Neural cell (in vitro differentiated cells): ENCODE measurements at regions not wholly inside any gene's neighbourhood (a gene's known extent, or its start where the extent isn't known, plus 50 kb on each side); places are given as distances from the start of the nearest gene placed in this dataset.

Experiments used
- H2AFZ ChIP-seq: fragments of 200-600, 300-800 bp; sonication (generic), shearing (Covaris generic); 2 replicates; pipeline ENCODE4 v1.6.0; 2014; ENCODE audit warnings: low read depth, mild to moderate bottlenecking, antibody characterized with exemption, low read length, moderate library complexity
- H3F3A ChIP-seq: fragments of 200-600 bp; shearing (Covaris generic); 2 replicates; pipeline ENCODE4 v1.6.1; 2016; ENCODE audit warnings: mild to moderate bottlenecking, moderate library complexity, mixed read lengths, antibody characterized with exemption, low read length; ENCODE audit not compliant: insufficient read depth, poor library complexity, severe bottlenecking
- H3K27ac ChIP-seq: fragments of 200-600, 300-800 bp; sonication (generic), shearing (Covaris generic); 2 replicates; pipeline ENCODE4 v1.5.1; 2014; ENCODE audit warnings: mild to moderate bottlenecking, low read length, moderate library complexity
- H3K27me3 ChIP-seq: fragments of 300-800, 200-600 bp; sonication (generic), shearing (Covaris generic); 2 replicates; pipeline ENCODE4 v1.6.0; 2014; ENCODE audit warnings: mild to moderate bottlenecking, low read depth, low read length, moderate library complexity; ENCODE audit not compliant: insufficient read depth
- H3K36me3 ChIP-seq: fragments of 300-800, 200-600 bp; sonication (generic), shearing (Covaris generic); 2 replicates; pipeline ENCODE4 v1.5.1; 2014; ENCODE audit warnings: mild to moderate bottlenecking, antibody characterized with exemption, low read length, moderate library complexity; ENCODE audit not compliant: insufficient read depth
- H3K4me2 ChIP-seq: fragments of 300-800, 200-600 bp; sonication (generic), shearing (Covaris generic); 2 replicates; pipeline ENCODE4 v1.6.0; 2014; ENCODE audit warnings: mild to moderate bottlenecking, low read length
- H3K4me3 ChIP-seq: fragments of 300-800, 200-600 bp; sonication (generic), shearing (Covaris generic); 2 replicates; pipeline ENCODE4 v1.5.1; 2014; ENCODE audit warnings: mild to moderate bottlenecking, low read length, moderate library complexity
- H3K79me2 ChIP-seq: fragments of 200-600 bp; shearing (Covaris generic); replicated peaks from 2 replicates; pipeline ENCODE4 v1.6.0; 2014; ENCODE audit warnings: mild to moderate bottlenecking, low read length, moderate library complexity; ENCODE audit not compliant: insufficient read depth
- H3K9ac ChIP-seq: fragments of 300-800, 200-600 bp; sonication (generic), shearing (Covaris generic); 2 replicates; pipeline ENCODE4 v1.6.1; 2016; ENCODE audit warnings: mild to moderate bottlenecking, low read length, mixed read lengths
- H3K9me2 ChIP-seq: fragments of 200-600 bp; shearing (Covaris generic); 2 replicates; pipeline ENCODE4 v1.6.1; 2016; ENCODE audit warnings: mild to moderate bottlenecking, low read length, mixed read lengths; ENCODE audit not compliant: insufficient read depth
- H3K9me3 ChIP-seq: fragments of 200-600, 300-800 bp; sonication (generic), shearing (Covaris generic); 2 replicates; pipeline ENCODE4 v1.6.1; 2016; ENCODE audit warnings: mild to moderate bottlenecking, mixed run types, low read length, moderate library complexity, mixed read lengths
- H4K20me1 ChIP-seq: fragments of 200-600 bp; shearing (Covaris generic); 2 replicates; pipeline ENCODE4 v1.6.1; 2016; ENCODE audit warnings: mild to moderate bottlenecking, mixed run types; ENCODE audit not compliant: insufficient read depth
- EP300 ChIP-seq: fragments of 450-650 bp; conservative IDR thresholded peaks from 2 replicates; pipeline ENCODE4 v1.6.1; 2014; ENCODE audit warnings: antibody characterized with exemption, mild to moderate bottlenecking, moderate library complexity; ENCODE audit not compliant: poor library complexity, severe bottlenecking
- EZH2 ChIP-seq: fragments of 200-600, 300-800 bp; shearing (Covaris generic), sonication (generic); IDR thresholded peaks from 2 replicates; pipeline ENCODE4 v1.6.1; 2014; ENCODE audit warnings: antibody characterized with exemption, low read length, borderline replicate concordance, mild to moderate bottlenecking; ENCODE audit not compliant: insufficient read depth, poor library complexity, severe bottlenecking
- MXI1 ChIP-seq: fragments of 450-650 bp; conservative IDR thresholded peaks from 2 replicates; pipeline ENCODE4 v1.6.1; 2014; ENCODE audit warnings: antibody characterized with exemption, mild to moderate bottlenecking; ENCODE audit not compliant: poor library complexity, severe bottlenecking
- POLR2AphosphoS5 ChIP-seq: IDR thresholded peaks from 2 replicates; pipeline ENCODE4 v1.6.1; 2012
- RAD21 ChIP-seq: fragments of 450-650 bp; conservative IDR thresholded peaks from 2 replicates; pipeline ENCODE4 v1.6.1; 2014; ENCODE audit warnings: antibody characterized with exemption, mild to moderate bottlenecking, moderate library complexity
- SMC3 ChIP-seq: fragments of 450-650 bp; conservative IDR thresholded peaks from 2 replicates; pipeline ENCODE4 v1.6.1; 2014; ENCODE audit warnings: antibody characterized with exemption, mild to moderate bottlenecking, moderate library complexity; ENCODE audit not compliant: poor library complexity
- TAF1 ChIP-seq: IDR thresholded peaks from 2 replicates; pipeline ENCODE4 v1.6.1; 2012; ENCODE audit warnings: low read depth
- TF ChIP-seq, protein P1 (sequence below): fragments of 450-650 bp; IDR thresholded peaks from 2 replicates; pipeline ENCODE4 v1.5.1; 2014; ENCODE audit warnings: antibody characterized with exemption, mild to moderate bottlenecking, moderate library complexity; ENCODE audit not compliant: poor library complexity, severe bottlenecking
- TF ChIP-seq, protein P2 (sequence below): IDR thresholded peaks from 2 replicates; pipeline ENCODE4 v1.6.1; 2012; ENCODE audit warnings: borderline replicate concordance

DNA sequence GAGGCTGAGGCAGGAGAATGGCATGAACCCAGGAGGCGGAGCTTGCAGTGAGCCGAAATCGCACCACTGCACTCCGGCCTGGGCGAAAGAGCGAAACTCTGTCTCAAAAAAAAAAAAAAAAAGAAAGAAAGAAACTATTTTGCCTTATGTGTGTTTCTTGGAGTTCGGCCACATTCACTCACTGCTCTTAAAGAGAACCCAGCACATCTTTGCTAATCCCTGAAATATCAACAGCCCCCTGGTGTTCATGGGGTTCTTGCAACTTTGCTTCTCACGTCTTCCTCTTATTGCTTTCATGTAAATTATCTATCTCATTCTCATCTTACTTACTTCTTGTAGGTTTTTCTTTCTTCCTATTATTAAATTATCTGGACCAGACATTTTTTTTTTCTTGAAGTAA is 126.3 kb upstream of the ASTN2 start:
- no peak for TF ChIP-seq MXI1
- Histone ChIP-seq H3K9me2 (no peaks in the 10 kb centered on the region), H2AFZ (no peak overlapping the region)

DNA sequence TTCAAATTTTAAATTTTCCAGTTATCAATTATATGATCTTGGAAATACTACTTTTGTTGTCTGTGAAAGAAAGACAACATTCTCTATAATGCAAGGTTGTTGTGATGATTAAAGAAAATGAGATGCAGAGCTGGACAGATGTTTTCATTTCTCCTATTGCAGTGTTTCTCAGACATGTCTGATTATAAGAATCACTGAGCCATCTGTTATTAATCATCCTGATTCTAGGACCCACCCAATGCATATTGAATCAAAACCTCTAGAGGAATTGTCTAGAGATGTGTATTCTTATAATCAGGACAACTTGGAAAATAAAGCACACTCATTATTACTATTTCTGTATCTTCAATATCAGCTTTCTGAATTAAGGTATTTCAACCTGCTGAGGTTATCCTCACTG is 121.1 kb upstream of the ASTN2 start:
- no peaks in the 10 kb centered on the region for H3K27me3 ChIP-seq
- no peak overlapping the region for H2AFZ ChIP-seq
- no peaks in the 10 kb centered on the region for H3K9me3 ChIP-seq
- H3K4me2 ChIP-seq = no peak overlapping the region
- TF ChIP-seq EZH2 (no peak), EP300 (no peak), MXI1 (no peak), SMC3 (no peak), POLR2AphosphoS5 (no peak), TAF1 (no peak)
- TF ChIP-seq, protein P1, sequence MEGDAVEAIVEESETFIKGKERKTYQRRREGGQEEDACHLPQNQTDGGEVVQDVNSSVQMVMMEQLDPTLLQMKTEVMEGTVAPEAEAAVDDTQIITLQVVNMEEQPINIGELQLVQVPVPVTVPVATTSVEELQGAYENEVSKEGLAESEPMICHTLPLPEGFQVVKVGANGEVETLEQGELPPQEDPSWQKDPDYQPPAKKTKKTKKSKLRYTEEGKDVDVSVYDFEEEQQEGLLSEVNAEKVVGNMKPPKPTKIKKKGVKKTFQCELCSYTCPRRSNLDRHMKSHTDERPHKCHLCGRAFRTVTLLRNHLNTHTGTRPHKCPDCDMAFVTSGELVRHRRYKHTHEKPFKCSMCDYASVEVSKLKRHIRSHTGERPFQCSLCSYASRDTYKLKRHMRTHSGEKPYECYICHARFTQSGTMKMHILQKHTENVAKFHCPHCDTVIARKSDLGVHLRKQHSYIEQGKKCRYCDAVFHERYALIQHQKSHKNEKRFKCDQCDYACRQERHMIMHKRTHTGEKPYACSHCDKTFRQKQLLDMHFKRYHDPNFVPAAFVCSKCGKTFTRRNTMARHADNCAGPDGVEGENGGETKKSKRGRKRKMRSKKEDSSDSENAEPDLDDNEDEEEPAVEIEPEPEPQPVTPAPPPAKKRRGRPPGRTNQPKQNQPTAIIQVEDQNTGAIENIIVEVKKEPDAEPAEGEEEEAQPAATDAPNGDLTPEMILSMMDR = no peak
- TF ChIP-seq, protein P2, sequence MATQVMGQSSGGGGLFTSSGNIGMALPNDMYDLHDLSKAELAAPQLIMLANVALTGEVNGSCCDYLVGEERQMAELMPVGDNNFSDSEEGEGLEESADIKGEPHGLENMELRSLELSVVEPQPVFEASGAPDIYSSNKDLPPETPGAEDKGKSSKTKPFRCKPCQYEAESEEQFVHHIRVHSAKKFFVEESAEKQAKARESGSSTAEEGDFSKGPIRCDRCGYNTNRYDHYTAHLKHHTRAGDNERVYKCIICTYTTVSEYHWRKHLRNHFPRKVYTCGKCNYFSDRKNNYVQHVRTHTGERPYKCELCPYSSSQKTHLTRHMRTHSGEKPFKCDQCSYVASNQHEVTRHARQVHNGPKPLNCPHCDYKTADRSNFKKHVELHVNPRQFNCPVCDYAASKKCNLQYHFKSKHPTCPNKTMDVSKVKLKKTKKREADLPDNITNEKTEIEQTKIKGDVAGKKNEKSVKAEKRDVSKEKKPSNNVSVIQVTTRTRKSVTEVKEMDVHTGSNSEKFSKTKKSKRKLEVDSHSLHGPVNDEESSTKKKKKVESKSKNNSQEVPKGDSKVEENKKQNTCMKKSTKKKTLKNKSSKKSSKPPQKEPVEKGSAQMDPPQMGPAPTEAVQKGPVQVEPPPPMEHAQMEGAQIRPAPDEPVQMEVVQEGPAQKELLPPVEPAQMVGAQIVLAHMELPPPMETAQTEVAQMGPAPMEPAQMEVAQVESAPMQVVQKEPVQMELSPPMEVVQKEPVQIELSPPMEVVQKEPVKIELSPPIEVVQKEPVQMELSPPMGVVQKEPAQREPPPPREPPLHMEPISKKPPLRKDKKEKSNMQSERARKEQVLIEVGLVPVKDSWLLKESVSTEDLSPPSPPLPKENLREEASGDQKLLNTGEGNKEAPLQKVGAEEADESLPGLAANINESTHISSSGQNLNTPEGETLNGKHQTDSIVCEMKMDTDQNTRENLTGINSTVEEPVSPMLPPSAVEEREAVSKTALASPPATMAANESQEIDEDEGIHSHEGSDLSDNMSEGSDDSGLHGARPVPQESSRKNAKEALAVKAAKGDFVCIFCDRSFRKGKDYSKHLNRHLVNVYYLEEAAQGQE = no peak
- H3K79me2 ChIP-seq = no peaks in the 10 kb centered on the region
- no peaks in the 10 kb centered on the region for H3F3A ChIP-seq
- no peak overlapping the region for H3K4me3 ChIP-seq
- no peaks in the 10 kb centered on the region for H4K20me1 ChIP-seq
- H3K27ac ChIP-seq = no peak overlapping the region
- H3K9ac ChIP-seq = no peak overlapping the region
- H3K36me3 ChIP-seq = no peaks in the 10 kb centered on the region
- no peaks in the 10 kb centered on the region for H3K9me2 ChIP-seq

More for the DNA sequence above, 126.3 kb upstream of the ASTN2 start:
- no peaks in the 10 kb centered on the region for H3K79me2 ChIP-seq
- H3K27ac ChIP-seq = no peak overlapping the region
- no peak overlapping the region for H3K9ac ChIP-seq
- H3K27me3 ChIP-seq = no peaks in the 10 kb centered on the region
- no peak overlapping the region for H3K4me2 ChIP-seq
- H3K4me3 ChIP-seq = no peak overlapping the region
- H4K20me1 ChIP-seq = no peaks in the 10 kb centered on the region
- H3K36me3 ChIP-seq = no peaks in the 10 kb centered on the region
- H3K9me3 ChIP-seq = no peaks in the 10 kb centered on the region
- H3F3A ChIP-seq = no peaks in the 10 kb centered on the region

DNA sequence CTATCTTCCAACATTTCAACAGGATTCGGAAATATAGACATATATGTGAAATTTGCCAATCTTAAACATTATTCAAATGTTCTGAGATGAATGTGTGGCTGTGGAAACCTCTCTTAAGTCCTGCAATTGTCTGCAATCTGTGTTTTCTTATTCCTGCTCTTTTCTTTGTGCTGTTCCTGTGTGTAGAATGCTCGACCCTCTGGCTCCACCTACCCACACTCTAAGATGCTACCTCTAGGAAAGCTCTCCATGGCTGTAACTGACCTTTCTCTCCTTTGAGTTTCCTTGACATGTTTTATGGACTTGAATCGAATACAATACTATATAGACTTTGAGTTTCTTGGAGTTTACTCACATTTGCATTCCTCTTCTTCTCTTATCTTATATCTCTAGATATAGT is 120.6 kb upstream of the ASTN2 start:
- no peaks in the 10 kb centered on the region for H3K9me2 ChIP-seq
- no peak overlapping the region for H2AFZ ChIP-seq
- TF ChIP-seq SMC3 (peak; percentile 46), RAD21 (peak; percentile 57), MXI1 (no peak), TAF1 (no peak)
- TF ChIP-seq, protein P1 = peak; percentile 58
- no peaks in the 10 kb centered on the region for H3K36me3 ChIP-seq
- no peaks in the 10 kb centered on the region for H3K9me3 ChIP-seq
- no peaks in the 10 kb centered on the region for H3K79me2 ChIP-seq
- H3K4me2 ChIP-seq = no peak overlapping the region
- H4K20me1 ChIP-seq = no peaks in the 10 kb centered on the region
- no peaks in the 10 kb centered on the region for H3K27me3 ChIP-seq
- H3K4me3 ChIP-seq = no peak overlapping the region
- no peak overlapping the region for H3K27ac ChIP-seq
- H3F3A ChIP-seq = no peaks in the 10 kb centered on the region
- H3K9ac ChIP-seq = no peak overlapping the region
